Epithelial cell of prostate (primary cell): ENCODE measurements at regions not wholly inside any gene's neighbourhood (a gene's known extent, or its start where the extent isn't known, plus 50 kb on each side); places are given as distances from the start of the nearest gene placed in this dataset.
"Not testable (repeated sequence)": the region's sequence is repeated elsewhere in the genome, so short reads cannot be mapped to it uniquely, and the experiment has no call there.

Source experiments
- DNase-seq: peaks from one replicate; pipeline ENCODE4 v3.0.0-alpha.2; 2011; ENCODE audit warnings: low read depth, low spot score
- H3K27ac ChIP-seq: fragments of 450-650 bp; 2 replicates; pipeline ENCODE4 v1.5.1; 2017; ENCODE audit warnings: mild to moderate bottlenecking

GRCh38 chr10:62688971-62689700 is 115.4 kb upstream of the ADO start:
- H3K27ac ChIP-seq = no peak overlapping the region
- DNase-seq = no peak

GRCh38 chr10:62689712-62690111 is 114.8 kb upstream of the ADO start:
- no peak for DNase-seq
- no peak overlapping the region for H3K27ac ChIP-seq

- no peak overlapping the region for H3K27ac ChIP-seq
- no peak for DNase-seq
Measured at GRCh38 chr10:62690703-62691102, 113.8 kb upstream of the ADO start.

- no peak for DNase-seq
- H3K27ac ChIP-seq = no peak overlapping the region
Measured at GRCh38 chr10:62691336-62691735, 113.2 kb upstream of the ADO start.

DNA sequence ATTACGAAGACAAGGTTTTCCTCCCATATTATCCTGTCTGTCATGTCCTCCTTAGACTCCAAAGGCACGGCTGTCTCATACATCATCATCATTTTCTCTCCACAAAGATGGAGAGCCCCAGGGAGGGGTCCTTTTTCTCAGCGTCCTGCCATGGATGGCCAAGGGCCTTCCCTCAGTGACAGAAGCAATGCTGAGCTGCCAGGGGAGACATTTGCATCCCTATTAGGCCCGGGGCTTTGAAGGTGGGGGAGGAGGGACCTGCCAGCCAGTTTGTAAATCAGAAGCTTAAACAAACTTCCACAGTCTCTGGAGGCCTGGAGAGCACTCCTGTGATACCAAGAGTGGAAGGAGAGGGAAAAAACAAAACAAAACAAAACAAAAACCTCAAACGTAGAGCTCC is 112.4 kb upstream of the ADO start:
- no peak for DNase-seq
- no peak overlapping the region for H3K27ac ChIP-seq

GRCh38 chr10:62693306-62693705 is 111.2 kb upstream of the ADO start:
- H3K27ac ChIP-seq = no peak overlapping the region
- DNase-seq = no peak

DNA sequence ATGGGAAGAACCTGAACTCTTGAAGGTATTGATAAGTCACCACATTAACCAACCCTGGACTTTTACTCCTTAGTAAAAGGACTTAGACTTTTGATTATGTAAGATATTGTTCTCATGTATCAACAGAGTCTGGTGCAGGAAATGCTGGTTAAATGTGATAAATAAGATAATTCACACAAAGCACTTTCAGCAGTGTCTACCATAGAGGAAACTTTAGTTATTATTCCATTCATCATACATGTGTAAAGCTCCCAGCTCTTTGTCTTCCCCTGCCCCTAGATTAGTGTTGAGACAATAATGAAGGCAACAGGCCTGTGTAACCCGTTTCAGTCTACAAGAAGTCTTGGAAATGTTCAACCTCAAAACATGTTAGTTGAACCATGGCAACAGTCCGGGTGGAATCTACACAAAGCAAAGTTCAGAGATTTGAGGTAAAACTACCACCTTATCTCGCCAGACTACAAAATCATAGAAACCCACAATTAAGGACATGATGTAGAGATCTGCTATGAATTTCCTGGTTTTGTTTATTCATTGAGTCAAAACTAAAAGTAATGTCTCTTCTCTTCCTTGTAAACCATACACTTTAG is 109.9 kb upstream of the ADO start:
- no peak for DNase-seq
- no peak overlapping the region for H3K27ac ChIP-seq

DNA sequence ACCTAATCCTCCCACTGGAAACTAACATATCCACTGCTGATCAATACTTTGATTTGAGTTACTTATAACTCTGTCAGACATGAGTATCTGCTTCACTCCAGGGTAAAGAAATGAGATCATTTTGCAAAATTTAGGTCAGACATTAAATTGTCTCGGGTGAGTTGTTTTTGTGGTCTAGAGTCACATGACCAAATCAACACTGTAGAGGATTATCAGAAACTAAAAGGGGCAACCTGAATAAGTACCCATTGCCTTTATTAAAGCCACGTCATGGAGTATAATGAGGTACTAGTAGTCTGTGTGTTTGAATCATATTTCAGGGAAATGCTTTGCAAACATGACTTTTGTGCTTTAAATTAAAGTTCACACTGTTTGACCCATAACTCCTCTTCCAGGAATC is 107.7 kb upstream of the ADO start:
- no peak for DNase-seq
- no peak overlapping the region for H3K27ac ChIP-seq

- no peak overlapping the region for H3K27ac ChIP-seq
- no peak for DNase-seq
Measured at GRCh38 chr10:62699148-62699547, 105.4 kb upstream of the ADO start.

DNA sequence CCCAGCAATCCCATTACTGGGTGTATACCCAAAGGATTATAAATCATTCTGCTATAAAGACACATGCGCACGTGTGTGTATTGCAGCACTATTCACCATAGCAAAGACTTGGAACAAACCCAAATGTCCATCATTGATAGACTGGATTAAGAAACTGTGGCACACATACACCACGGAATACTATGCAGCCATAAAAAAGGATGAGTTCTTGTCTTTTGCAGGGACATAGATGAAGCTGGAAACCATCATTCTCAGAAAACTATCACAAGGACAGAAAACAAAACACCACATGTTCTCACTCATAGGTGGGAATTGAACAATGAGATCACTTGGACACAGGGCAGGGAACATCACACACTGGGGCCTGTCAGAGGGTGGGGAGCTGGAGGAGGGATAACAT is 100.4 kb upstream of the ADO start:
- DNase-seq, H3K27ac ChIP-seq: not testable (repeated sequence)

GRCh38 chr10:62705789-62706188 is 98.7 kb upstream of the ADO start:
- DNase-seq = no peak
- no peak overlapping the region for H3K27ac ChIP-seq

DNA sequence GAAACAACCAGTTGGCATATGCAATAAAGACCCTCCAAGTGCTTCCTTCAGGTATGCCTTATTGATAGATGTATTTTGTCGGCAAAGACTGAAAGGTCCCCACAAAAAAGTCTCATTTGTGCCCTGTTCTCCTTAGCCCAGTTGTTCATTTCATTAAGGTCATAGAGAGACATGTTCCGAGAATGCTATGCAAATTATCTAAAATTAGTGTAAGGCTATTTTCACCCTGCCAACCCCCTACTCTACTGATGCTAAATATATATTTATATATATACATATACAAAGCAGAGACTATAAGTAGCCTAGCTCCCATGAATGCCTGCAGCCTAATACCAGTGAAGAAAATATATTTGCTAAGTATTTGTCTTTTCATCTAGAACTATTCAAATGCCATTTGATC is 96.7 kb upstream of the ADO start:
- no peak for DNase-seq

GRCh38 chr10:62708569-62708968 is 96.0 kb upstream of the ADO start:
- H3K27ac ChIP-seq = no peak overlapping the region
- no peak for DNase-seq

More for the DNA sequence above, 96.7 kb upstream of the ADO start:
- H3K27ac ChIP-seq = no peak overlapping the region

- H3K27ac ChIP-seq = no peak overlapping the region
- DNase-seq = no peak
Measured at GRCh38 chr10:62709200-62709599, 95.3 kb upstream of the ADO start.

GRCh38 chr10:62710182-62710581 is 94.3 kb upstream of the ADO start:
- DNase-seq = no peak
- no peak overlapping the region for H3K27ac ChIP-seq

- H3K27ac ChIP-seq = no peak overlapping the region
- DNase-seq = no peak
Measured at GRCh38 chr10:62715383-62715782, 89.1 kb upstream of the ADO start.

DNA sequence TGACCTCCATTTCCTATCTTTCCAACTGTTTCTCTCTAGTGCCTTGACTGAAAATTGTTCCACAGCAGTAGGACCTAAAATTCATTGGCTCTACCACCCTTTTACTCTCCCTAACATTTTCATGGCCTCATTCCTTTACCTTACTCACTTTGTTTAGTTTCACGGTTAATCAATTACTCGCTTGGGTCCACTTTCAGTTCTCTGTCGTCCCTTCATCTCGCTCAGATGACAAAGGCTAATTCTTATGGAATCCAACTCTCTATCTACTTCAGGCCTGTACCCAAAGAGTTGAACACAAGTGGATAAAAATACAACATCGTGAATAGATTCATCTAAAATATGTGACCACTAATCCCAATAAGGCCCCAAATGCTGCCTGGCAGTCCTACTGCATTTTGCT is 85.9 kb upstream of the ADO start:
- no peak overlapping the region for H3K27ac ChIP-seq
- no peak for DNase-seq

DNA sequence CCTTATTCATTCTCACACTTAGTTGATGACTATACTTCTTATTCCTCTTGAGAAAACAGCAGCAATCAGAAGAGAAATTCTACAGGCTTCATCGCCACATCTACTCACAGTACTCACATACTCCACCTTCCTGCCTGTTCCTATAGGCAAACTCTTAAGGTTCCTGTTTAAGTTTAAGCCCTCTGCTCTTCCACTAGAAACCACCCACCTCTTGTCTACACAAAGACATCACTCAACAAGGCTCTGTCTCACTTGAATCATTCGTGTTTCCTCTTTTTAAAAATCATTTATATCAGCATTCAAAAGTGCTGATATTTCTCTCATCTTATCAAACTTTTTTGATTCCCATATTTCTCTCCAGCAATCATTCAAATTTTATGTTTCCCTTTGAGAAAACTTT is 85.5 kb upstream of the ADO start:
- no peak overlapping the region for H3K27ac ChIP-seq
- DNase-seq = no peak

DNA sequence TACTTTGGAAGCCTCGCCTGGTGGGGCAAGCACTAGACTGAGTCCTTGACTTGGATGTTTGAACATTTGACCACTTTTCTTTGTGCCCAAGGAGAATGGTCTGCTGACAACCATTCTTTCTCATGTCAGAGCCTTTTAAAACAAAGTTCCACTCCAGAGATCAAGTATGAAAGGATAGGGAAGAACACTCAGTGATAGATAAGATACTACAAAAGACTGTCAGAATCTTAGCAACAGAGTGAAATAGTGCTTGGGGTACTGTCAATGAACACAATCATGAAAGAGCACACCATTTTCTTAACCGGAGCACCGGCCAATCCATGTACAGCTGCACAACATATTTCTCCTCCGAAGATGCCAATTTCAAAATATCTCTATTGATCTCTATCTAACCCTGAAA is 82.8 kb upstream of the ADO start:
- no peak overlapping the region for H3K27ac ChIP-seq
- no peak for DNase-seq

DNA sequence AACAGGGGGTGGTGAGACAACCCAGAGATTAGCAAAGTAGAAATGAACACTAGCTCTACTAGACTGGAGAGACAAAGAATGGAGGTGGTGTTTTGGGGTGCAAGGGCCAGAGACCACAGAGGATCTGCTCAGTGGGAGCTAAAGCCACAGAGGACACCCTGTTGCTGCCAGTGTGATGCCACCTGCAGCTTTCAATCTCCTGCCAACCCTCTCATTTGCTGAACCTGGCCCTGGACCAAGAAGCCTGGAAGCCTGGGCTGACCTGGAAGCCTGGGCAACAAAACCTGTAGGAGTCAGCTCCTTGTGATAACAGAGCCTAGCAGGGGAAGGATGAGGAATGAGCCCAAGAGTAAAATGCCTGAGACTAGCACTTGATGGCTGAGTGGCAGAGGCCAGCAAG is 81.1 kb upstream of the ADO start:
- no peak for DNase-seq
- no peak overlapping the region for H3K27ac ChIP-seq

DNA sequence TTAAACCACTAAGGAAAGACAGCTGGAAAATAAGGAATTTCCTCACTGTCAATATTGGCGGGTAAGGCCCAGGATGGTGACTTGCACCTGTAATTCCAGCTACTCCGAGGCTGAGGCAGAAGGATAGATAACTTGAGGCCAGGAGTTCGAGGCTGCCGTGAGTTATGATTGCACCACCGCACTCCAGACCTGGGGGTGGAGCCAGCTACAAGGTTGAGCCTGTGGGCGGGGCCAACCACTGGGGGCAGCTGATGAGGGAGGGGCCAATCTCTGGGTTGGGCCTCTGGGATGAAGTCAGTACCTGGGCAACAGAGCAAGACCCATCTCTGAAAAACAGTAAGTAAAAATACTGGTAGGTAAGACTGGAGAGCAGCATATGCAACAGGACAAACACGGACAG is 80.1 kb upstream of the ADO start:
- DNase-seq = no peak
- H3K27ac ChIP-seq = no peak overlapping the region

DNA sequence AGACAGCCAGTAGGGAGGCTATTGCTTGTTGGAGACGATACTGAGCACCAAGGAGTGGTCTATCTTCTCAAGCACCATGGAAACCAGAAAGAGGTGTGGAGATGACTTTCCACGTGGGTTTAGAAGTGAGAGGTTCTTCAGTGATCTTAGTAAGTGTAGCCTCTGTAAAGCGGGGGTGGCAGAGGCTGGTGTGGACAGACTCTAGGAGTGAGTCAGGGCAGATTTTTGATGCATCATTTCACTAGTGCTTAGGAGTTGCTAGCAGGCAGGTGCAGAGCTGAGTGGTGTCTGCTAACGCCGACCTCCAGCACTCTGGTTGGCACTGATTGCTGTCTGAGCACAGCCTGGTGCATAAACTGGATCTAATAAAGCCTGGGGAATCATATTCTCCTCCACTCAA is 78.4 kb upstream of the ADO start:
- no peak for DNase-seq

More for the DNA sequence above, 78.4 kb upstream of the ADO start:
- H3K27ac ChIP-seq = no peak overlapping the region
